ENCODE measurements at regions not wholly inside any gene's neighbourhood (a gene's known extent, or its start where the extent isn't known, plus 50 kb on each side); places are given as distances from the start of the nearest gene placed in this dataset.
"Not testable (repeated sequence)": the region's sequence is repeated elsewhere in the genome, so short reads cannot be mapped to it uniquely, and the experiment has no call there.

GRCh38 chr1:149635290-149635899 is 51.7 kb downstream of the PPIAL4C start:
- not testable (repeated sequence) for DNase-seq

DNA sequence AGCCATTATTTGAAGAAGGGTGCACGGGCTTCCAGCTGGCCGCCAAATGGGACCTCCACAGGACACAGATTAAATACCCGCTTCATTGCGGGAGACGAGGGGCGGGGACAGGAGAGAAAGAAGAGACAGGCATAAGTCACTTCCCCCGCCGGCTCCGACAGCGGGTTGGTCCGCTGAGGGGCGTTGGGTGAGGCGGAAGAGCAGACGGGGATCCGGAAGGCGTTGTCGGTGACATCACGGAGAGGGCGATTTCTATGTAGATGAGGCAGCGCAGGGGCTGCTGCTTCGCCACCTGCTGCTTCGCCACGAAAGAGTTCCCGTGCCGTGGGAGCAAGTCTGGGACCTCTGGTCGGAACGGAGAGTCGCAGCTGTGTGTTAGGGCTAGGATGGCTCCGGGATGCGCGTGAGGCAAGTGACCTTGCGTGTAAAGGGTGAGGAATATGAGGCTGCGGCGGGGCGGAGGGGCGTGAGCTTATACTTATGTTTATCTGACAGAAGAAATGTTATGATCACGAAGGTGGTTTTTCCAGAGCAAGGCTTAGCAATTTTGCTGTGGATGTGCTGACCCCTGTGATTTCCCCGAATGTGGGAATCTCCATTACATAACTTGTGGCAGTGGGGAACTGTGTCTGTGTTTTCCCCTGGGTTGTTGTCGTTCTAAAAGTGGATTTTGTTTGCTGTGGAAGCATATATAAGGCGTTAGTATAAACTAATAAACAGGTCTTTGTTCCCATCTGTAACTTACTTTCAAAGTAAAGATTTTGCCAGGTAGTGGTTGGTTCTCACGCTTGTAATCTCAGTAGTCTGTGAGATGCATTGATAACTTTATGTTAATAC is 52.9 kb downstream of the PPIAL4C start:
- peak; percentile 95 for DNase-seq

DNA sequence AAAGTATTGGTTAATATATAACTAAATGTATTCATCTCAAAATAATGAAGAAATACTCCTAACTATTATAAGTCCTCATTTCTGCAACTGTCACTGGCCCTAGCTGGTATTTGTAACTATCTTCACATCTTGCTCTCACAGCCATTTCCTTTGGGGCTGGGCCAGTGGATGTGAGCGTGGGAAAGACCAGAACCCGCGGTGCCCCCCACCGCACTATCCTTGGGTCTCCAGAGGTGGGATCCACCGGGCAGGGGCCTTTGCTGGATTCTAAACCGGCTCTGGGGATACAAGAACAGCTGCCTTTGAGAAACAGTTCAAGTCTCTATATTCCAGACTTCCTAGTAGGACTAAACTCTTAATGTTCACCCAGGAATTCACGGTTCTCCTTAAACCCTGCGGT is 54.8 kb downstream of the PPIAL4C start:
- DNase-seq = not testable (repeated sequence)

DNA sequence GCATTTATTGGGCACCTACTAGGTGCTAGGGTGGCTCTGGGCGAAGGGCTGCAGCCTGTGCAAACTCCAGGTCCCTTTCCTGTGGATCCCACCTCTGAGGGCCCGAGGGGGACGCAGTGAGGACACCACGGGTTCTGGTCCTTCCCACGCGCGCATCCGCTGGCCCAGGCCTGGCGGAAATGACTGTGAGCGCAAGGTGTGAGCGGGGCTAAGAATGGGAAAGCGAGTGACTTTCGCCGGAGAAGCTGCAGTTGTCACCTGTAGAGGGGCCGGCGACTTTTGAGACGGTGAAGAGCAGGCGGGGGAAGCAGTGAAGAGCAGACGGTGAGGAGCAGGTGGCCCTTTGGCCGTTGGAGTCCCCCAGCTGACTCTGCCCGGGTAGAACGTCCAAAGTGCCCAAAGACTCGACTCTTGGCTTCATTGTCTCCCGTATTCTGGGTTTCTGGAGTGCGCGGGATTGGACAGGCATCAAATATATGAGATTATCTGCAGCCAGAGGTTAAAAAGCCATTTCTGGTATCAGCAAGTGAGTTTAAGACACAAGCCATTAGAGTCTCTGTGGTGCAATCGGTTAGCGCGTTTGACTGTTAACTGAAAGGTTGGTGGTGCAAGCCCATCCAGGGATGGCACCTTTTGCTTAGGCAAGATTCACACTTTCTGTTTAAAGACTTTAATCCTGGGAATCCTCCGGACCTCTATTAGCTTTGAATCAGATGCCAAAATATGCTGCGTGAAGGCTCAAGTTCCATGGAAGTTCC is 55.4 kb downstream of the PPIAL4C start:
- not testable (repeated sequence) for DNase-seq

- DNase-seq = not testable (repeated sequence)
These were observed 57.5 kb downstream of the PPIAL4C start for GRCh38 chr1:149641179-149641578.

DNA sequence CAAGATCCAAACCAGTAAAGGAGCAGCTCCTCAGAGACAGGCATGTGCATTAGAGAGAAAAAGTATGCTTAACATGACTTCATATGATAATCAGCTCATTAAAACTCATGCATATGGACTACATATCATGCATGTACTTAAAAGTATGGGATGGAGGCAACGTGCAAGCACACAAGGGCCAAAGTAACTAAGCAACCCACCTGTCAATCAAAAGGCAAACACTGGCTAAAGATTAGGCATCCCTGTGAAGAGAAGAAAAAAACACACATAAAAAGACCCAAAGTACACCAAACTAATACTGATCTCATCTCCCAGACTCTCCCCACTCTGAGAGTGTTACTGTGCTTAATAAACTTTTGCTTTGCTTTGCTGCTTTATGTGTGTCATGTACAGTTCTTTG is 61.2 kb downstream of the PPIAL4C start:
- not testable (repeated sequence) for DNase-seq

- peak; percentile 41 for DNase-seq
These were observed 62.8 kb downstream of the PPIAL4C start for GRCh38 chr1:149646360-149647017.

GRCh38 chr1:149647018-149647373 is 63.3 kb downstream of the PPIAL4C start:
- peak; percentile 17 for DNase-seq

DNA sequence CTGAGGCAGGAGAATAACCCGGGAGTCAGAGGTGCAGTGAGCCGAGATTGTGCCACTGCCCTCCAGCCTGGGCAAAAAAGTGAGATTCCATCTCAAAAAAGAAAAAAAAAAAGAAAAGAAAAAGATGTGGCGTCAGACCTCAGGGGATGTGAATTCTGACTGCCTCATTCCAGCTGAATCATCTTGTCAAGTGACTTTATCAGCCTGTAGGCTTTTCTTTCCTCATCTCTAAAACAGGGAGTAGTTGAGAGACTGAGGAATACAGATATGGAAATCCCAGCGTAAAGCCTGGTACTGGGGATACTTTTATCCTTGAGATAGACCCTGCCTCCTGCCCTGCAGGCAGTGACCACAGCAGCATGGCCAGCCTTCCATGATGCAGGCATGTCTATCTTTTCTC is 74.1 kb downstream of the PPIAL4C start:
- not testable (repeated sequence) for DNase-seq

DNA sequence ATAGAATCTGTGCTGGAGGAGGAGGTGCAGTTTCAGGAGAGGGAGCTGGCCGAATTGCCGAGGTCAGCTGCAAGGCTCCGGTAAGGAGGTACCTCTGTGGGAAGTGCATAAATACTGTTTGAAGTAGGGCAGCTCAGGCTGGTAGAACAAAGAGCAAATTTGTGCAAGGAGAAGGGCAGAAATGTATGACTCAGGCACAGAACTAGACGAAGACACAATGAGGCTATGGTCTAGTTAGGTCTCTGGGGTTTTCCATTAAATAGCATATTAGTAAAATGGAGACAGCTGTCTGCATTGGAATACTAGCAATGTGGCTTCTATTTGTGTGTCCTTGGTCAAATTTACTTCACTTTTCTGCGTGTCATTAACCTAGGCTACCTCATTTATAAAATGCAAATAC is 74.5 kb downstream of the PPIAL4C start:
- DNase-seq = not testable (repeated sequence)

DNA sequence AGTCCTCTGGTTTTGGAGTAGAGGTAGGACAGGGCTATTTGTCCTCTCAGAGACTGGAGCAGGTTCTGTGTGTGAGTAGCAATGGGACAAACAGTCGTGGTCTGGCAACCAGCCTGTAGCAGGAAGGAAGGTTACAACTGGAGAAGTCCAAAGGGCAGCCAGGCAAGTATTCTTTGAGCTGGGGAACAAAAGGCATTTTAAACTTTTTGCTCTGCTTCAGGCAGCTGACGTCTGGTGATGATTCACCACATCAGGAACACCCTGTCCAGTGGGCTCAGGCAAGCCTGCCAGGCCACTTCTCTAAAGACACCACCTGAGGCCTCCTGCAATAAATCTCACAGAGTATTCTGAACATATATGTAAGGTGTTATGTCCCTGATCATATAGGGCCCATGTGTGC is 81.0 kb downstream of the PPIAL4C start:
- not testable (repeated sequence) for DNase-seq

GRCh38 chr1:149665033-149665432 is 81.4 kb downstream of the PPIAL4C start:
- DNase-seq = not testable (repeated sequence)

DNA sequence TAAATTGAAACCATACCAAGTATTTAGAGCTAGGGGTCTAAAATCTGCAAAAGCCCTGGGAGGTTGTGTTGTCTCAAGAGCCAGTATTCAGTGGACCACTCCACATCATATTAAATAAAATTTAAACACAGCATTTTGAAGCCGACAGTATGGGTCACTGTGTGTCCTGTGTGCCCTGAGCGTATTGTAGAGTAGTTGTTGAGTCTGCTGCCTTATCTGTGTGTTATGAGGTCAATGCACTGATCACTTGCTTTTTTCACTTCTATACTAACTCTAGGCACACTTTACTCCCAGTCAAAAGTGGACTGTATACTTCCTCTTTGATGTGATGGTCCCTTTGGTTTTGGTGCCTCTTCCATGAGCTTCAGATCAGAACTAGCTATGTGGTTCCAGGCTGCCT is 81.9 kb downstream of the PPIAL4C start:
- DNase-seq = not testable (repeated sequence)

- DNase-seq = not testable (repeated sequence)
These were observed 89.7 kb downstream of the PPIAL4C start for GRCh38 chr1:149673231-149673909.

- DNase-seq = not testable (repeated sequence)
These were observed 91.3 kb downstream of the PPIAL4C start for GRCh38 chr1:149674921-149675320.

GRCh38 chr1:149677359-149677758 is 93.7 kb downstream of the PPIAL4C start:
- DNase-seq = not testable (repeated sequence)

DNA sequence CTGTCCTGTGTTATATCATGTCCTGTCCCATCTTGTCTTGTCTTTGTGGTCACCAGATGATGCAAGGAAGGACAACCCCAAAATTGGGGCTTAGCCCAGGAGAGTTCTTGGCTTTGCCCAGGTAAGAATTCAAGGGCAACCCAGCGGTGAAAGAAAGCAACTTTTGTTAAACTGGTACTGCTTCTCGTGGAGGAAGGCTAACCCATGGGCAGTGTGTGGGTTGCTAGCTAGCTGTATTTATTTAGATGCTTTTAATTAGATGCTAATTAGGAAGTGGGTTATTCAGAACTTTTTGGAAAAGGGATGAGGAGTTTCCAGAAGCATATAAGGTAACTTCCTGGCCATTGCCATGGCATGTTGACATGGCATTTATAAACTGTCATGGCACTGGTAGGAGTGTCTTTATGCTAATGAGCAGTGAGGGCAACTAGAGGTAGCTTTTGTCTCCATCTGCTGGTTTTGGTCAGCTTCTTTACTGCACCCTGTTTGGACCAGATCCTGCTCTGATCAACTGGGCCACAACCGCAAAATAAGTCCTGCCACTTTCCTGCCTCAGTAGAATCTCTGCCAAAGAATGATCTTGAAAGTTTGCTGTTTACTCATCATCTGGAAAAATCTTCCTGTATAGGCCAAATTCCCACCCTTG is 95.8 kb upstream of the FCGR1A start:
- DNase-seq = not testable (repeated sequence)

DNA sequence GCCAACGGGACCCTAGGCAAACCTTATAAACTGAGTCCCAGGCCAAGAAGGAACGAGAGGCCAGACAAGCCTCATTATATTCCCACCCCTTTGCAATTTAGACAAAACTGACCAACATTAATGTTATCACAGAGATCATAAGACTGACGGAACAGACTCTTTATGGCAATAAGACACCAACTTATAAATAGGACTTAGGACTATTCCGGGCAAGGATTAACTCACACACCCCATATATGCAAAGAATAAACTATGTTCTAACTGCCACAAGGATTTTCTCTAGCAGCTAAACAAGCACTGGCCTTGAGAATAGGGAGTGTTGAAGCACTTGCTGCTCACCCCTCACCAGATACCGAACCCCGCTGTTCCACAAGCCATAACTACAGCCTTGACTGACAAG is 91.1 kb upstream of the FCGR1A start:
- DNase-seq = not testable (repeated sequence)

- not testable (repeated sequence) for DNase-seq
These were observed 89.5 kb upstream of the FCGR1A start for GRCh38 chr1:149692804-149693539.

- DNase-seq = not testable (repeated sequence)
These were observed 87.4 kb upstream of the FCGR1A start for GRCh38 chr1:149695066-149695465.

DNA sequence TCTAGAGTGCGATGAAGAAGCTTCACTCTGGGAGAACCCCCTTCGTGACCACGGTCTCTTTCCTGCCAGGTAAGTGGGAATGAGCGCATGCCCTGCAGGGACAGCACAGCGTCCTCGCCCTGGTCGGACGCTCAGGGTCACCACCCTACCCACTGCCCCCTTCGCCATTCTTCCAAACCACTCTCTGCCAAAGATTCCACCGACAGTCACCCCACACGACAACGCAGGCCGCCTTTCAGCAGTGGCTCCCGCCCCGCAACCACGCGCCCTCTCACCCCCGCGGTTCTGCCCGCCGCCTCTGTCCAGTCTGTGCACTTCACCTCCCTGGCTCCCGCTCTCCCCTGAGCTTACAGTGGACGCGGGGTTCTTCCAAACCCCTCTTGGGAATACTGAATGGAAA is 82.3 kb upstream of the FCGR1A start:
- not testable (repeated sequence) for DNase-seq
